MM.1S (cell line): ENCODE measurements at regions not wholly inside any gene's neighbourhood (a gene's known extent, or its start where the extent isn't known, plus 50 kb on each side); places are given as distances from the start of the nearest gene placed in this dataset.

Source experiments
- EZH2 ChIP-seq: fragments of 300-600 bp; sonication (generic); optimal IDR thresholded peaks from 2 replicates; pipeline ENCODE3; 2017; ENCODE audit warnings: low read depth, mild to moderate bottlenecking, antibody characterized with exemption, low read length, mixed read lengths
- TF ChIP-seq, protein P1 (sequence below): fragments of 300-600 bp; sonication (generic); IDR thresholded peaks from 2 replicates; pipeline ENCODE4 v1.5.1; 2016; ENCODE audit warnings: antibody characterized with exemption, low read length, mixed read lengths

- TF ChIP-seq, protein P1, sequence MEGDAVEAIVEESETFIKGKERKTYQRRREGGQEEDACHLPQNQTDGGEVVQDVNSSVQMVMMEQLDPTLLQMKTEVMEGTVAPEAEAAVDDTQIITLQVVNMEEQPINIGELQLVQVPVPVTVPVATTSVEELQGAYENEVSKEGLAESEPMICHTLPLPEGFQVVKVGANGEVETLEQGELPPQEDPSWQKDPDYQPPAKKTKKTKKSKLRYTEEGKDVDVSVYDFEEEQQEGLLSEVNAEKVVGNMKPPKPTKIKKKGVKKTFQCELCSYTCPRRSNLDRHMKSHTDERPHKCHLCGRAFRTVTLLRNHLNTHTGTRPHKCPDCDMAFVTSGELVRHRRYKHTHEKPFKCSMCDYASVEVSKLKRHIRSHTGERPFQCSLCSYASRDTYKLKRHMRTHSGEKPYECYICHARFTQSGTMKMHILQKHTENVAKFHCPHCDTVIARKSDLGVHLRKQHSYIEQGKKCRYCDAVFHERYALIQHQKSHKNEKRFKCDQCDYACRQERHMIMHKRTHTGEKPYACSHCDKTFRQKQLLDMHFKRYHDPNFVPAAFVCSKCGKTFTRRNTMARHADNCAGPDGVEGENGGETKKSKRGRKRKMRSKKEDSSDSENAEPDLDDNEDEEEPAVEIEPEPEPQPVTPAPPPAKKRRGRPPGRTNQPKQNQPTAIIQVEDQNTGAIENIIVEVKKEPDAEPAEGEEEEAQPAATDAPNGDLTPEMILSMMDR: no peak
- TF ChIP-seq EZH2: no peak
Measured at GRCh38 chr2:220814441-220814840, 757.7 kb downstream of the EPHA4 start.
